Calu3 (cell line): ENCODE measurements at regions not wholly inside any gene's neighbourhood (a gene's known extent, or its start where the extent isn't known, plus 50 kb on each side); places are given as distances from the start of the nearest gene placed in this dataset.

Source experiments
- BruUV-seq: library from RNA; stranded (reverse); fragments of 400-500 nt; replicated peaks from 2 replicates; lab custom pipeline; 2021; lab: Mats Ljungman, UMichigan
- CTCF ChIA-PET: fragments of 300-600 bp; sonication (Branson Sonifier 250); formaldehyde crosslinking; loops from one replicate; lab custom pipeline; 2022; ENCODE audit warnings: antibody characterized with exemption; lab: Charles Lee
- DNase-seq: peaks from one replicate; pipeline ENCODE4 v3.0.0; 2022
- H3K27ac Mint-ChIP-seq: one replicate; pipeline ENCODE4 v1.8.0; 2022; ENCODE audit warnings: mixed read lengths; ENCODE audit not compliant: unreplicated experiment
- H3K27me3 Mint-ChIP-seq: one replicate; pipeline ENCODE4 v1.8.0; 2022; ENCODE audit warnings: mixed read lengths; ENCODE audit not compliant: unreplicated experiment
- H3K36me3 Mint-ChIP-seq: one replicate; pipeline ENCODE4 v1.8.0; 2022; ENCODE audit warnings: mild to moderate bottlenecking, moderate library complexity, mixed read lengths; ENCODE audit not compliant: insufficient read depth, unreplicated experiment
- H3K4me1 Mint-ChIP-seq: one replicate; pipeline ENCODE4 v1.8.0; 2022; ENCODE audit warnings: mild to moderate bottlenecking, low read depth, mixed read lengths; ENCODE audit not compliant: unreplicated experiment
- H3K4me3 Mint-ChIP-seq: one replicate; pipeline ENCODE4 v1.8.0; 2022; ENCODE audit warnings: mild to moderate bottlenecking, low read depth, moderate library complexity, mixed read lengths; ENCODE audit not compliant: unreplicated experiment
- H3K9me3 Mint-ChIP-seq: one replicate; pipeline ENCODE4 v1.8.0; 2022; ENCODE audit warnings: low read depth, mixed read lengths; ENCODE audit not compliant: unreplicated experiment
- intact Hi-C: fragments of 100-400 bp; cut with micrococcal nuclease; formaldehyde crosslinking; loops from one replicate; pipeline ENCODE4 v1.10.0; 2022; ENCODE audit not compliant: unreplicated experiment
- TF ChIP-seq, protein P1 (sequence below): fragments of 200-600 bp; IDR thresholded peaks from one replicate; pipeline ENCODE4 v1.8.0; 2022; ENCODE audit warnings: antibody characterized with exemption; ENCODE audit not compliant: unreplicated experiment

DNA sequence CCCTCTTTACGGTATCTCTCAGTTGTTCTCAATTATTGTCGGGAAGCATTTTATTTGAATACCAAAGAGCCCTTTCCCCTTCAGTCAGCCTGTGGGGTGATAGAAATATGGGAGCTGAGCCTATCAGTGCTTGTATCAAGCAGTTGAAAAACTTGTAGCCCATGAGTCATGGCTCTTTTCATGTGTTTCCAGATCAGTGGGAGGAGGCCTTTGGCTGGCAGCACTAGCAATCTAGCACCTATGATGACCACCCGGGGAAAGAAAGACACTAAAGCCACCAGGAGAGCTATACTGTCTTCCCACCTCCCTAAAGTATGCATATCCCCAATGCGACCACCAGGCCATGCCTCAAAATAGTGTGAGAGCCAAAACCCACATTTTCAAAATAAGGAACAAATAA, 696.9 kb upstream of the C9orf72 start:
- no TSS peak for BruUV-seq
- CTCF ChIA-PET: no interaction called here
- no peak for DNase-seq
- Mint-ChIP-seq H3K9me3 (no peaks in the 10 kb centered on the region), H3K36me3 (no peaks in the 10 kb centered on the region), H3K4me1 (no peaks in the 10 kb centered on the region), H3K4me3 (no peak overlapping the region), H3K27me3 (no peaks in the 10 kb centered on the region), H3K27ac (no peak overlapping the region)
- TF ChIP-seq, protein P1, sequence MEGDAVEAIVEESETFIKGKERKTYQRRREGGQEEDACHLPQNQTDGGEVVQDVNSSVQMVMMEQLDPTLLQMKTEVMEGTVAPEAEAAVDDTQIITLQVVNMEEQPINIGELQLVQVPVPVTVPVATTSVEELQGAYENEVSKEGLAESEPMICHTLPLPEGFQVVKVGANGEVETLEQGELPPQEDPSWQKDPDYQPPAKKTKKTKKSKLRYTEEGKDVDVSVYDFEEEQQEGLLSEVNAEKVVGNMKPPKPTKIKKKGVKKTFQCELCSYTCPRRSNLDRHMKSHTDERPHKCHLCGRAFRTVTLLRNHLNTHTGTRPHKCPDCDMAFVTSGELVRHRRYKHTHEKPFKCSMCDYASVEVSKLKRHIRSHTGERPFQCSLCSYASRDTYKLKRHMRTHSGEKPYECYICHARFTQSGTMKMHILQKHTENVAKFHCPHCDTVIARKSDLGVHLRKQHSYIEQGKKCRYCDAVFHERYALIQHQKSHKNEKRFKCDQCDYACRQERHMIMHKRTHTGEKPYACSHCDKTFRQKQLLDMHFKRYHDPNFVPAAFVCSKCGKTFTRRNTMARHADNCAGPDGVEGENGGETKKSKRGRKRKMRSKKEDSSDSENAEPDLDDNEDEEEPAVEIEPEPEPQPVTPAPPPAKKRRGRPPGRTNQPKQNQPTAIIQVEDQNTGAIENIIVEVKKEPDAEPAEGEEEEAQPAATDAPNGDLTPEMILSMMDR: no peak
- intact Hi-C loops: no loop called here

DNA sequence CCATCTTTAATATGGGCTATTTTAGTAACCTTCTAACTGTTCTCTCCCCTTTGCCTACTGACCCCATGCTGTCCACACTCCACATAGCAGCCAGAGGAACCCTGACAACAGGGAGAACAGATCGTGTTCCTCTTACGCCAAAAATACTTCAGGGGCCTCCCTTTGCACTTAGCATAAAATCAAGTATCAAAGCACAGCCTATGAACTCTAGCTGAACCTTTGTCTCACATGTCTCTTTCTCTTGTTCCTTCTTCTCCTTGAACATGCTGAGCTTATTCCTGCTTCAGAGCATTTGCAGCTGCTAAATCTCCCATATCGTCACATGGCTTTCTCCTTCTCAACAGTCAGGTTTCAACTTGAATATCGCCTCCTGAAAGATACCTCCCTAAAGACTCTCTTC, 698.8 kb upstream of the C9orf72 start:
- Mint-ChIP-seq H3K27me3 (no peaks in the 10 kb centered on the region), H3K9me3 (no peaks in the 10 kb centered on the region), H3K36me3 (no peaks in the 10 kb centered on the region), H3K27ac (no peak overlapping the region), H3K4me1 (no peaks in the 10 kb centered on the region), H3K4me3 (no peak overlapping the region)
- TF ChIP-seq, protein P1: no peak
- CTCF ChIA-PET: no interaction called here
- BruUV-seq: no TSS peak
- no peak for DNase-seq
- intact Hi-C loops: no loop called here

DNA sequence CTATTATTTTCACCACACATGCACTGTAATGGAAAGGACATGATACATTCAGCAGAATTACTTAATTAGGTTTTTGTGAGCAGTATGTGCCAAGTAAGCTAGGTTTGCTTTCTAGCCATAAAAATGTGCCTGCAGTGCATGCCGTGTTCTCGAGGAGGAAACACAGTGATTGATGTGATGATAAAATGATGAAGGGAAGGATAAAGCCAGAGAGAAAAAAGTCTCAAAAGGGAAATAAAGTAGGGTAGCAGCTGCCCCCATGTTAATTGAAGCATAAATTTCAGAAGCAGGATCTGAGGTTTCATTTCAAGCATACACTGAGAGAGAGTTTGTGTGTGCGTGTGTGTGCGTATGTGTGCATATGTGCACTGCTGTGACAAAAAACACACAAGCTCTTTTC, 714.2 kb upstream of the C9orf72 start:
- CTCF ChIA-PET: no interaction called here
- no peak for DNase-seq
- Mint-ChIP-seq H3K4me3 (no peak overlapping the region), H3K36me3 (no peaks in the 10 kb centered on the region), H3K27me3 (peaks cover 11% of the 10 kb centered on the region), H3K4me1 (no peaks in the 10 kb centered on the region), H3K27ac (no peak overlapping the region), H3K9me3 (no peaks in the 10 kb centered on the region)
- no TSS peak for BruUV-seq
- intact Hi-C loops: no loop called here
- TF ChIP-seq, protein P1: no peak

DNA sequence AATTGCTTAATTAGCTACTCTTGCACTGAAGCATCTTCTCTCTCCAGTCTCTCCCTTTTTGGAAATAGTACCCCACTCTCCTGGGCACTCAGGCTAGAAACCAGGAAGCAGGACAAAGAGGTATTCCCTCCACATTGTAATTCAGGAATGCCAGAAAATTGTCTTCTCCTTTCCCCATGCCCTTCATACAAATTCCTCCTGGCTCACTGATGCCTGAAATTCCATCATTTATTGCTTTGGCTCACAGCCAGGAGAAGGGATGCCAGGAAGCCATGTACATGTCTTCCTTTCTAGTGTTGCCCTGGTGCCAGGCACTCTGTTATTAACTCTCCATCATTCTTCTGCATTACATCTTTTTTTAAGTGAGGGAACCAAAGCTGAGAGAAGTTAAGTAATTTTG, 716.5 kb upstream of the C9orf72 start:
- no peak overlapping the region for H3K27ac Mint-ChIP-seq
- intact Hi-C loops: no loop called here

More for the DNA sequence above, 716.5 kb upstream of the C9orf72 start:
- TF ChIP-seq, protein P1: no peak
- no peak overlapping the region for H3K4me3 Mint-ChIP-seq
- H3K36me3 Mint-ChIP-seq: no peaks in the 10 kb centered on the region
- H3K27me3 Mint-ChIP-seq: no peaks in the 10 kb centered on the region
- H3K4me1 Mint-ChIP-seq: no peaks in the 10 kb centered on the region
- CTCF ChIA-PET: no interaction called here
- no peak for DNase-seq
- no peaks in the 10 kb centered on the region for H3K9me3 Mint-ChIP-seq
- no TSS peak for BruUV-seq
